NK-92 treated with Interleukin-12 subunit alpha and Interleukin-12 subunit beta, amount 100 ng/mL, for 24 hours (cell line): ENCODE measurements at regions not wholly inside any gene's neighbourhood (a gene's known extent, or its start where the extent isn't known, plus 50 kb on each side); places are given as distances from the start of the nearest gene placed in this dataset.
A peak's percentile ranks its signal among the peaks of the same experiment; 100 is the strongest.
"Not testable (repeated sequence)": the region's sequence is repeated elsewhere in the genome, so short reads cannot be mapped to it uniquely, and the experiment has no call there.

Experiments used
- DNase-seq: peaks from one replicate; lab custom pipeline; 2025; lab: John Stamatoyannopoulos, UW

DNA sequence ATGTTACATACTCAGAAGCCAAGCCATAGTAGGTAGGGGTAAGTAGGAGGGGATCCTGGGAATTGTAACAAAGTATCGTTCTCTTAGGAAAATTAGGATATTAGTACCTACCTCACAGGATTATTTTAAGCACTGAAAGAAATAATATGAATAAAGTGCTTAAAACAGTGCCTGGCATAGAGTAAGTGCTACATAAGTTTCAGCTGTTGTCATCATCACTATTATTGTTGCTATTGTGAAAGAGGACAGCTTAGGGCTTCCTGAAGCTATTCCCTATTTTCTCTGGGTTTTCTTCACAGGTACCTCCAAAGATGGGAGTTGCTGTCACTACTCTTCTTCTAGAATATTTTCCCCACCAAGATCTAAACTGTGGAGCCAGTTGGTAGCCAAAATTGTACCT is 443.7 kb upstream of the FGF16 start:
- DNase-seq, result no peak

DNA sequence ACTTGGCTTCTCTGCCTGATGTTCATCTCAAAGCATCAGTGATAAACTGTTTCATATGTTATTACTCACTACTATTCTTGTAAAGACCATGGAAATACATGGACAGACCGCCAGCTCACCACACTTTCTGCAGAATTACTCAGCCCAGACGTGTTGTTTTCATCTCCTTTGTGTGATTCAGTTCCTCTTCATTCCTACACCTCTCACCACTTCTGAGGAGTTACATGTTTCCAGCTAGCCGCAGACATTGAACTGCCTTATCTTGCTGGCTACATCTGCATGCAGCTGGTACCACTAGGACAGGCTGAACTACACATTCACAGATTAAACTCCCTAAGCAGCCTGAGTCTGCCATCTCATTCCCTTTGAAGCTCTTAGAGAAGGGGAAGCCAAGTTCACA is 443.2 kb upstream of the FGF16 start:
- DNase-seq, result no peak

DNA sequence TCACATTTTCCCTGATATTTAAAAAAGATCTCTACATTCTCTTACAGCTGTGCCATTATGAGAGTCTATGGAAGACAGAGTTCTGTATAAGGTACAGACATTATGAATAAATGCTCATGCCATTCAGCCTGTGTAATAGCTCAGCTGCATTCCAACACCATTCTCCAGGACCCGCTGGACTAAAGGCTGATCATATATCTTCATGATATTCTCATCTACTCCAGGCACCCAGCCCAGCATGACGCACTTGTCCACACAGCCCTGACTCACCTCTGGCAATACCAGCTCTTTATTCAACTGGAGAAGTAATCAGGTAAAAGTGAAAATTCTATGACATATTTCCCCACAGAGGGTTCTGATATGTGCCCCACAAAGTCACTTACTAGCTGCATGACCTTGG is 437.5 kb upstream of the FGF16 start:
- DNase-seq, result no peak

DNA sequence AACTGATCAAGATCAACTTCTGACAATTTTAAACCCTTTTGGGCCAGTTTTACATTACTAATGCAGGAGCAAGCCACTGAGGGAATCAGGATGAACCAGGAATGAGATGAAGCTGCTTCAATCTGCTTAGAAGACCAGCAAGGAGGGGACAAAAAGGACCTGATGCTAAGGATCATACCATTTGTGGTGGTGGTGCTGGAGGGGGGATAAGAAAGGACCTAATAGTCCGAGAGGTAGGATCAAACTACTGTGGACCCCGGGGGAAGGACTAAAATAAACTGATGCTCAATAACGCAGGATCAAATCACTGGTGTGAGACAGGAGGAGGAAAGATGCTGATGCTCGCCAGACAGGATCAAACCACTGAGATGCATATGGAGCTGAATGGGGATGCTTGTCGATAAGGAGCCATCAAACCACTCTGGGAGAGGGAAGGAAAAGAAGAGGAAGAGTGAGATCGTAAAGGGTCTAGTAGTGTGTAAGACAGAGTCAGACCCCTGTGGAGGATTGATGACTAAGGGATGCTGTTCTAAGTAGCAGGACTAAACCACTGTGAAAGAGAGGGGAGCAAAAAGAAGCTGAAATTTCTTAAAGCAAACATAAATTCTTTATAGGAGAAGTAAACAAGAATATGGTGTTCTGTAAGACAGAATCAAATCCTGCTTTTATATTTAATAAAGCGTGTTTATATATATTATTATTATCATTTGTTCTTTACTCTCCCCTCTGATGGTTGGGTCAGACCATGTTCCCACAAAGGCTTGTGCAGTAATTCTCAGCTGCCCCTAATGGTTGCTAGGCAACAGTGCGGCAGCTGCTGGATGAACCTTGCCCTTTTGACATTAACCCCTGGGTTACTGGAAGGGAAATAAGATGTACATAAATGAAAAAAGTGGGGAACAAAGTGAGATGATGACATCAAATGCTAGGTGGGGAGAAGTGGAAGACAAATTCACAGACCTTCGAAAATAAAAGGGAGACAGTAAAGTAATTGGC is 432.5 kb upstream of the FGF16 start:
- DNase-seq, result peak; percentile 4

DNA sequence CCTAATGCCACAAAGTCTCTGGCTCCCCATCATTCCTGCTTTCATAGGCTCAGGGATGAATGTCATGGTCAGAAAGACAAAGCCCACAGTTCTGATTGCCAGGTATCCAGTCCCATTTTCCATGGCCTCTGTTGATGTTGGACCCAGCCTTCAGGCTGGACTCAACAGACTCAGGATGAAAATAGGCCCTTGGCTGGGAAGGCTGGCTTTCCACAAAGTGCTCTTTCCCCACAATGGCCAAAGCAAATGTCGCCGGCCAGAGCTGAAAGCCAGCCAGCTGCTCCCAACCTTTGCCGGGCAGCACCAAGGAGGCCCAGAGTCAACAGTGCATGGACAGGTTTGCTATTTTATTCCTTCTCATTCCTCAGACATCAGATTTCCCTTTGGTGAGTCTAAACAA is 430.1 kb upstream of the FGF16 start:
- DNase-seq, result no peak

DNA sequence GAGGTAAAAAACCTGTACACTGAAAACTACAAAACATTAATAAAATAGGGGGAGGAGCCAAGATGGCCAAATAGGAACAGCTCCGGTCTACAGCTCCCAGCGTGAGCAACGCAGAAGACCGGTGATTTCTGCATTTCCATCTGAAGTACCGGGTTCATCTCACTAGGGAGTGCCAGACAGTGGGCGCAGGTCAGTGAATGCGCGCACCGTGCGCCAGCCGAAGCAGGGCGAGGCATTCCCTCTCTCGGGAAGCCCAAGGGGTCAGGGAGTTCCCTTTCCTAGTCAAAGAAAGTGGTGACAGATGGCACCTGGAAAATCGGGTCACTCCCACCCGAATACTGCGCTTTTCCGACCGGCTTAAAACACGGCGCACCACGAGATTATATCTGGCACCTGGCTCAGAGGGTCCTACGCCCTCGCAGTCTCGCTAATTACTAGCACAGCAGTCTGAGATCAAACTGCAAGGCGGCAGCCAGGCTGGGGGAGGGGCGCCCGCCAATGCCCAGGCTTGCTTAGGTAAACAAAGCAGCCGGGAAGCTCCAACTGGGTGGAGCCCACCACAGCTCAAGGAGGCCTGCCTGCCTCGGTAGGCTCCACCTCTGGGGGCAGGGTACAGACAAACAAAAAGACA is 400.9 kb upstream of the FGF16 start:
- DNase-seq, result not testable (repeated sequence)

DNA sequence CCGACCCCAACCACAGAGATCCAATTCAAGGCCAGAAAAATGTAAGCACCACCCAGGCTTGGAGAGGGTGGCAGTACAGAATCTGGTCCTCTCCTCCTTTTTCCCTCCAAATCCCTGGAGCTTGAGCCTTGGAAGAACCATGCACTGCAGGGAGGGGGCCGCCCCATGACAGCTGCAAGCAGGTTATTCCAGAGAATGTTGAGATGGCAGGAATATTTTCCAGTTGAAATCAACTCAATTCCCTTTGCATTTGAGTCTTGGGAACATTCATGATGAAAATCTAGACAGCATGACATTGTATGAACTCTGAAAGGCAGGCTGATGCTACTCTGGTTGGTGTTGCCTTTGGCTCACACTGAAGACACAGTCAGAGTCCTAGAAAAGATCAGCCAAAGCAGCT is 386.6 kb upstream of the FGF16 start:
- DNase-seq, result no peak

DNA sequence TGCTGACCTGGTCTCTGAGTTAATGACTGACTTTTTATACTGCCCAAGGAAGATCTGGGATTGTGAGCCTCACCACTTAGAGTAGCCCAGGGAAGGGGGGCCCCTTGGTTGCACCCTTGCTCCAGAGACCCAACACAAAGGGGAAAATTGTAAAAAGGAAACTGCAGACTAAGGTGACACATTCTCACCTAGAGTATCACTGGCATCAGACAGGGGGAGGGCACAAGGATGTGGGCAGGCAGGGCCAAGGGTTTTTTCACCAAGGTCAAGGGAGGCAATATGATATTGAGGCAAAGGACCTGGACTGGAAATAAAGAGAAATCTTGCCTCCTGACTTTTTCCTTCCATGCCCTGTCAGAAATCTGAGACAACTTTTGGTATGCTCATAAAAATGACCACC is 386.2 kb upstream of the FGF16 start:
- no peak for DNase-seq

DNA sequence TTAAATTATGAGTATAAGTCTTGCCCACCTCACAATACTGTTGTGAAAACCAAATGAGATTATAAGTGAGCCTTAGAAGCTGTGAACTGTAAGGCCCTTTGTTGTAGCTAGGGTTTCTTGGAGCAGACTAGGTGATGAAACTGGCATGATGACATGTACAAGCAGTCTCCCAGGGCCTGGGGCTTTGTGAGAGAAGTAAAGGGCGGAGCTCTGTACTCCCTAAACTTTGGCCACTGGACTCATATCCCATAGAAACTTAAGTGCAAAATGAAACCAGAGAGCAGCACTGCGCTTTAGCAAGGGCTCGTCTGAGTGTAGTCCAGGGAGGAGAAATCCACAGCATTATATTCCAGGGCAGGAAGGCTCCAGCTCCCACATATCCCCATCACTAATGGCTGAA is 385.6 kb upstream of the FGF16 start:
- no peak for DNase-seq

DNA sequence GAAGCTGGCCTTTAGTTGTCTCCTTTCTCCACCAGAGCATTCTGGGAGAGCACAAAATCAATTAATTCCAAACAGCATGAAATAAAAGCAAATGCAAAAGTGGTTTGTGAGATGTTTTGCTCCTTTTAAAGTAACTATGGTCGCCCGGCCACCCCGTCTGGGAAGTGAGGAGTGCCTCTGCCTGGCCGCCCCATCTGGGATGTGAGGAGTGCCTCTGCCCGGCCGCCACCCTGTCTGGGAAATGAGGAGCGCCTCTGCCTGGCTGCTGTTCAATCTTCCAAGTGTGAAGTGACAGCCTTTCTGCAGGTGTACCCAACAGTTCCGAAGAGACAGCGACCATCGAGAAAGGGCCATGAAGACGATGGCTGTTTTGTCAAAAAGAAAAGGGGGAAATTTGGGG is 381.3 kb upstream of the FGF16 start:
- no peak for DNase-seq

DNA sequence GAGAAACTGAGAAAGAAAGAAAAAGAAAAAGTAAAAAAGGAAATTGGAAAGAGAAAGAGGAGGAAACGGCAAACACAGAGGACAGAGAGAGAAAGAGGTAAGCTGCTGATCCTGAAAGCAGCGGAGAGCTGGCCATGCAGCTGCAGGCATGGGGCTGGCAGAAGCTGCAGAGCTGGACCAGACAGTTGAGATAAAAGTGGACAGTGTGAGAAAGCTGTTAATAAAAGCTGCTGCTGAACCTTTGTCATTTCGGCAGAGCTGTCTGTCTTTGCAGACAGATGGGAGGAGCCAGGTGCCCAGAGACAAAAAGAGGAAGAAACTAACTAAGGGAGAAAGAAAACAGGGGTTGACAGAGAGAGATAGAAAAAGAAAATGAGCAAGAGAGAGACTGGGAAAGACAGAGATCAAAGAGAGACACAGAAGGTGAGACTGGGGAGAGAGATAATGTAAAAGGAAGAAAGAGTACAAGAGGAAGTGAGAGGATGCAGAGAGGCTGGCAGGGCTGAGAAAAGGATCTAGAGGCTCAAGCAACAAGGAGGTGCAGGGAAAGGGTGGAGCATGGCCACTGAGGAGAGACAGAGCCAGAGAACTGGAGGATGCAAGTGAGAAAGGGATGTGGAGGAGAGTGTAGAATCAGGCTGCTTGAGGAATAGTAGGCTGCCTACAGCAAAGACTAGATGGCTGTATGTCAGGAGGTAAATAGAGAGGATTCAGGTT is 376.8 kb upstream of the FGF16 start:
- no peak for DNase-seq

DNA sequence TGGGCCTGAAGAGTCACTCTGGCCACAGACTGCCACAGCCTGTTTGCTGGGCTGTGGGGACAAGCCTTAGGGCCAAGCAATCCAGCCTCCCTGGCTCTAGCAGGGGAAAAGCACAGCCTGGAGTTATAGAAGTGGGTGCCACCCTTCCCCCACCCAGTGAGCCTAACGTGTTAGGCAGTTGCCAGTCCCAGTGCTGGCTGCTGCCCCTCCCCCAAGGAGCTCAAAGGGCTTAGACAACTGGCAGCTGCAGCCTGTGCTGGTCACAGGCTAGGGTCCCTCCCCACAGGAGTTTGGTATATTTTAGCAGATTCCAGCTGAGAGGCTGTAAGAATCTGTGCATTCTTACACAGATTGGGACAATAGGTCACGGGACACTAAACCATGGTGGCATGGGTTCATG is 370.3 kb upstream of the FGF16 start:
- DNase-seq, result no peak

DNA sequence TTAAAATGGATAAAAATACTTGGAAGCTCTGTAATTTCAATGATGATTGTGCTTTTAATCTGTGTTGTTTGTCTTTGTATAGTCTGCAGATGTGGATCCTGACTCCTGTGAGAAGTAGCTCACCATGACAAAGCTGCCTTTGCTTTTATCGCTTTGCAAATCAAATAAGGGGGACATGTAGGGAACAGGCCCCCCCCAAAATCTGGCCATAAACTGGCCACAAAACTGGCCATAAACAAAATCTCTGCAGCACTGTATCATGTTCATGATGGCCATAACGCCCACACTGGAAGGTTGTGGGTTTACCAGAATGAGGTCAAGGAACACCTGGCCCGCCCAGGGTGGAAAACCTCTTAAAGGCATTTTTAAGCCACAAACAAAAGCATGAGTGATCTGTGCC is 366.0 kb upstream of the FGF16 start:
- DNase-seq, result not testable (repeated sequence)

DNA sequence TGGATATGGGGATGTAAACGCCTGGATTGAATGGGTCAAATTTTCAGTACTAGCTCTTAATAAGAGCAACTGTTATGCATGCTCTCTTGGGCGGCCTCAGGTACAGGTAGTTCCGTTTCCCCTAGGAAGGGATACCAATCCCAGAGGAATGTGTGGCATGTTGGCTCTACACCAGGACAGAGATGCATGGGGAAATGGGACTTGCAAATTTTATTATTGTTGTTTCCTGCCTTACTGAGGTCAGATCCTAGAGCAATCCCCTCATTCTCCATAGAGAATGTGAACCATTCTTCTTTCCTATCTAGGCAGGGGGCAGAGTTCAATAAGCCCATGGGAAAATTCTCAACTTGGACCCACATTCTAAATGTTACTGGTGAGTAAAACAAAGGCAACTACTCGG is 361.8 kb upstream of the FGF16 start:
- no peak for DNase-seq

DNA sequence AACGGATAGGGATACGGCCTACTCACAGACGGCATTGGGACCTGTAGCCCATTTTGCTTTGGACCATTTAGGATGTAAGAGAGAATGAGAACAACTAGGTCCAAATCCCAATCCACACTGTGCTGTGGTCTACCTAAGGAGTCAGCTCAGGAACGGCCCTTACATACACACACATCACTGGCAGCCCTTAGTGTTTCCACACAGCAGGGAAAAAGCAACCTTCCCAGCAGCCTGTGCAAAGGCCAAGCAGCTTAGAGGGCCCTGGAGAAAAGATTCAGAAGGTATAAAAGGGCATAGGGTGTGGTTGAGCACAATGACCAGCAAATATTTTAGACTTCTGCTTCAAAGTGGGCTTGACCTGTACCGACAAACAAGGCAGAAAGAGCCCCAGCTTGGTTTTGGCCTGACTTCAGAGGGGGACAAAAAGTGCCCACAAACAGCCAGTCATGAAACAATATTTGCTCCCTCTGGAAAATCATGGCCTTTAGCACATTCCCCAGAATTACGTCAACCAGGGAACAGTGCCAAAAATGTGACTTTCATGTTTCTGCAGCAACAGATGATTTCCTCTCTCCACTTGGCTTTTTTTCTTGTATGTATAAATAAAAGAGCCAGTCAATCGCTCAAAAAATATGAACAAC is 359.5 kb upstream of the FGF16 start:
- no peak for DNase-seq

DNA sequence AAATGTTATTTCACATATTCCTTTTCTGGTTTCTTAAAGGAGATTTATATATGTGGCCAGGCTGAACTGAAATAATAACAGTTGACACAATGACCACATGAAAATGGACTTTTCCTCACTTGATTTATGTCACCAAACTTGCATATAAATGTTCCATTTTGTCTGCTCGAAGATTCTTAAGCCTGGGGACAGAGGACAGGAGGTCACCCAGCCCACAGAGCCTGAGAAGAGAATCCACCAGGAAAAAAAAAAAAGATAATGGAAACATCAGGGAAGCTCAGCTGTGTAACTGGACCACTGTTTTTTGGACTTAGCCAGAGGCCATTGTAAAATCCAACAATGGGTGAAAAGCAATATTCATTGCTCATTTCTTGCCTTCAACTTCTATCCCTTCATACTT is 359.0 kb upstream of the FGF16 start:
- DNase-seq, result no peak

DNA sequence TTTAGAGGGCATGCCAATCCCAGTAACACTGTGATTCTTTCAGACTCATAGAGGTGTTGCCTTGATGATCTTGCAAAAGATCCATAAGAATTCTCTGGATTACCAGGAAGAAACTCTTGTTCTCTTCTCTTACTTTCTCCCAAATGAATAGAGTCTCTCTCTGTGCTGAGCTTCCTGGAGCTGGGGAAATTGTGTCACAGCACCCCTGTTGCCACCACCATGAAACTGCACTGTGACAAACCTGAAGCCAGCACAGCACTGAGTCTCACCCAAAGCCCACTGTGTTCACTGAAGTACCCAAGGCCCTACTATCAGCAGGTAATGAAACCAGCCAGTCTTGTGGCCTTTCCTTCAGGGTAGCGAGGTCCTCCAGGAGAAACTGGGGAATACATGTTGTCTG is 332.7 kb upstream of the FGF16 start:
- no peak for DNase-seq

DNA sequence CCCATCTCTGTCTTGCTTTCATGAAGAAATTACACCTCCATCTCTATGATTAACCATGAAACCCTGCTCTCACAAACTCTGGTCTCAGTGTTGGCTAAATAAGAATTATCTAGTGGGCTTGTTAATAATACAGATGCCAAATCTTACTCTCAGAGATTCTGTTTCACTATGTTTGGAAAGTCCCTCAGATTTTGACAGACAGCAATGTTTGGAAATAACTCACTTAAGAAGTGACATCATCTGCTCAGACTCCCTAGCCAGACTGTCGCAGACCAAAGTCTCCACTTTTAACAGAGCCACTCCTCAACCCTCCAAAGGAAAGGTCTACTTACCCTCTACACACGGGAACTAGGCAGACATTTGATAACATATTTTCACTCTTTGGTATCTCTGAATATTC is 328.5 kb upstream of the FGF16 start:
- no peak for DNase-seq

DNA sequence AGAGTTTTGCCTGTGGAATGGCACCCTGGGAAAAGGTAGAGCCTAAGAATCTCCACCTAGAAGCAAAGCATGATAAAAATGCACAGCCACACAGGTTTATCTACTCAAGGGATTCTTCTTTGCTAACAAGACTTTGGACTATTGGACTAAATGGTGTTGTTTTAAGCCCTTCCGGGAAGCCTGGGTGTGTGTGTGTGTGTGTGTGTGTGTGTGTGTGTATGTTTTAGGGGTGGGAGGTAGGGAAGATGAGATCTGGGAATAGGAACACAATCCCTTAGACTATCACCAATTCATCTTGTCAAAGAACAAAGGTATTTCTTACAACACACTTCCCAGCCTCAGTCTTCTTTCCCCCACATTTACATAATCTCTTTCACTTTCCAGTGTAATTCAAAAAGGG is 327.5 kb upstream of the FGF16 start:
- no peak for DNase-seq

DNA sequence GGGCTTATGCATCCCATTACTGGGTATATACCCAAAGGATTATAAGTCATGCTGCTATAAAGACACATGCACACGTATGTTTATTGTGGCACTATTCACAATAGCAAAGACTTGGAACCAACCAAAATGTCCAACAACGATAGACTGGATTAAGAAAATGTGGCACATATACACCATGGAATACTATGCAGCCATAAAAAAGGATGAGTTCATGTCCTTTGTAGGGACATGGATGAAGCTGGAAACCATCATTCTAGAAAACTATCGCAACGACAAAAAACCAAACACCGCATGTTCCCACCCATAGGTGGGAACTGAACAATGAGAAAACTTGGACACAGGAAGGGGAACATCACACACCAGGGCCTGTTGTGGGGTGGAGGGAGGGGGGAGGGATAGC is 323.3 kb upstream of the FGF16 start:
- DNase-seq, result not testable (repeated sequence)

DNA sequence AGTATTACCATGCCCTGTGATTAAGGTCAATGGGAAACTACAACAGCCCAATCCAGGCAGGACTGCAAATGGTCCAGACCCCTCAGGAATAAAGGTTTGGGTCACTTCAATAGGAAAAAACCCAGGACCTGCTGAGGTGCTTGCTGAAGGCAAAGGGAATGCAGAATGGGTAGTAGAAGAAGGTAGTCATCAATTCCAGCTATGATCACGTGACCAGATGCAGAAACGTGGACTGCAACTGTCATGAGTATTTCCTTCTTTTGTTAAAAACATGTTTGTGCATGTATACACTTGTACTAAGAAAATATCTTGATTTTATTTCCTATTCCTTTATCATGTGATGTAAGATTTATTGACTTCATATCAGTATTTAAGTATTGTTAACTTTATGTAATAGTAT is 319.6 kb upstream of the FGF16 start:
- not testable (repeated sequence) for DNase-seq

DNA sequence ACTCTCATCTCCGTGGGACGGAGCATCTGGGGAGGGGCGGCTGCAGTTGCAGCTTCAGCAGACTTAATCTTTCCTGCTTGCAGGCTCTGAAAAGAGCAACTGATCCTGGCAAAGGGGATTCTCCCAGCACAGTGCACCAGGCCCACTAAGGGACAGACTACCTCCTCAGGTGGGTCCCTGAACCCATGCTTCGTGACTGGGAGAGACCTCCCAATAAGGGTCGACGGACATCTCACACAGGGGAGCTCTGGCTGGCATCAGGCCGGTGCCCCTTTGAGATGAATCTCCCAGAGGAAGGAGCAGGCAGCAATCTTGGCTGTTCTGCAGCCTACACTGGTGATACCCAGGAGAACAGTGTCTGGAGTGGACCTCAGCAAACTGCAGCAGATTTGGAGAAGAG is 303.3 kb upstream of the FGF16 start:
- no peak for DNase-seq
